ENCODE measurements at regions not wholly inside any gene's neighbourhood (a gene's known extent, or its start where the extent isn't known, plus 50 kb on each side); places are given as distances from the start of the nearest gene placed in this dataset.
A peak's percentile ranks its signal among the peaks of the same experiment; 100 is the strongest.
"Not testable (repeated sequence)": the region's sequence is repeated elsewhere in the genome, so short reads cannot be mapped to it uniquely, and the experiment has no call there.

DNA sequence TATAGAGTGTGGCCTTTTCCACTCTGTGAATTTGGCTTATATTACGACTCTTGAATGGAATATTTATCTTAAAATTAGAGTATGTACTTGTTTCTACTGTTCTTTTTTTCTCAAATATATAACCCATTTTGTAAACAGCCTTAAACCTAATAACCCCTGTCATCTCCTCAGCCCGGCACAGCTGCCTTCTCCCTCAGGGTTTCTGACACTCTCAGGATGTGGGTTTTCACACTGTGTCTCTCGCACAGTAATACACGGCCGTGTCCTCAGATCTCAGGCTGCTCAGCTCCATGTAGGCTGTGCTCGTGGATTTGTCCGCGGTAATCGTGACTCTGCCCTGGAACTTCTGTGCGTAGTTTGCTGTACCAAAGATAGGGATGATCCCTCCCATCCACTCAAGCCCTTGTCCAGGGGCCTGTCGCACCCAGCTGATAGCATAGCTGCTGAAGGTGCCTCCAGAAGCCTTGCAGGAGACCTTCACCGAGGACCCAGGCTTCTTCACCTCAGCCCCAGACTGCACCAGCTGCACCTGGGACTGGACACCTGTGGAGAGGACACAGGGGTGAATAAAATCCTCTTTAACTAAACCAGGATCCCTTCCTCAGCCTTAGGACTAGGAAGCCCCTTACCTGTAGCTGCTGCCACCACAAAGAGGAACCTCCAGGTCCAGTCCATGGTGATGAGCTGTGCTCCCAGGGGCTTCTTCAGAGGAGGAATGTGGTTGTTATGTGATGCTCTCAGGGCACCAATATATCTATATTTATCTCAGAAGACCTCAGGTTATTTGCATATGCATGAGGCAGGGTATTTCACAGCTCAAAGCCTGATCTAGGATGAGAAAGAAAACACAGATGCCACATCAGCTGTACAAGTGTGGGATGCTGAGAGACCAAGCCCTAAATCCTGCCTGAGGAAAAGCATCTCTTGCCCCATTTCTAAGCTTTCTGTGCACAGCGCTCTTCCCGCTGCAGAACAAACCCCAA is 1188.4 kb downstream of the TMEM121 start:
- not testable (repeated sequence) for DNase-seq

DNA sequence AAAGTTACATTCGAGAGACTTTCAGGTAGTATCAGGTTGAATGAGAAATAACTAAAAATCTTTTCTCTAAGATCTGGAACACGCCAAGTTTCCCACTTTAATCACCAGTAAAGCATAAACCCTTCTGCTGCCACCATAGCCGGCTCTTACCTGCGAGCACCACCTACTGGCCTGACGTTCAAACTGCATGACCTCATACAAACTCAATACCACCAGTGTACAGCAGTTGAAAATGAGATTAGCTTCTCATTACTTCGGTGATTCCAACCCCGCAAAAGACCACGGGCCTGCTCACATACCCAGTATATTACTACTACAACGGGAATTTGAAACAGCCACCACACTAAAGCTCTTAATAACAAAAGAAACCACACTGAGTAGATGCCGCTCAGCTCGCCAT is 1191.2 kb downstream of the TMEM121 start:
- DNase-seq = not testable (repeated sequence)

DNA sequence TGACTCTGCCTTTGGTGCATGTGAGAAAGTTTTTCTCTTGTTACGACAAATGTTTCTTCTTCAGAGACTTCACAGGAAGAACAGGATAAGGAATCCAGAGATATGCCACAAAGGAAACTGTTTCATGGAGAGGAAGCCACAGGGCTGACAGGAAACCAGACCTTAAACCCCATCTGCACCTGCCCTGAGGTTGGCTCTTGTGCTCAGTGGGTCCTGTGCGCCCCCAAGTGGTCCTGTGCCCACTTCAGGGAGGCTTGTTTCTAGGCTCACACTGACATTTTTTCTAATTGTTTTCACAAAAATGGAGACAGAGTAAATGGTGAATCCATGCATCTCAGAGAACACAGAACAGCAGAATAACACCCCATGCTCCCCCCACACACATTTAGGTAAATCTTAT is 1193.5 kb downstream of the TMEM121 start:
- not testable (repeated sequence) for DNase-seq

DNA sequence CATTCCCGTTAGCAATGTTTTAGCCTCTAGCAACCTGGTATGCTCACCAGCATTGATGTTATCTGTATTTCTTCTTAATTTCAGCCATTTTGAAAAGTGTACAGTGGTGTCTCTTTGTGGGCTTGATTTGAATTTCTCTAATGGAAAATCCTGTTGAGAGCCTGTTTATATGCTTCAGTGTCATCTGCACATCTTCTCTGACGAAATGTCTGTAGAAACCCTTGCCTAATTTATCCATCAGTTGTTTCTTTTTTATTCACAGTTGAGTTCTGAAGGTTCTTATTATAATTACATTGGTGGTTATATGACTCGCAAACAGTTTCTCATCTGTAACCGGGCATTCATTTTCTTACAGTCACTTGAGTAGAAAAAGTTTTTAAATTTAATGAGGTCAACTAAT is 1195.5 kb downstream of the TMEM121 start:
- not testable (repeated sequence) for DNase-seq

DNA sequence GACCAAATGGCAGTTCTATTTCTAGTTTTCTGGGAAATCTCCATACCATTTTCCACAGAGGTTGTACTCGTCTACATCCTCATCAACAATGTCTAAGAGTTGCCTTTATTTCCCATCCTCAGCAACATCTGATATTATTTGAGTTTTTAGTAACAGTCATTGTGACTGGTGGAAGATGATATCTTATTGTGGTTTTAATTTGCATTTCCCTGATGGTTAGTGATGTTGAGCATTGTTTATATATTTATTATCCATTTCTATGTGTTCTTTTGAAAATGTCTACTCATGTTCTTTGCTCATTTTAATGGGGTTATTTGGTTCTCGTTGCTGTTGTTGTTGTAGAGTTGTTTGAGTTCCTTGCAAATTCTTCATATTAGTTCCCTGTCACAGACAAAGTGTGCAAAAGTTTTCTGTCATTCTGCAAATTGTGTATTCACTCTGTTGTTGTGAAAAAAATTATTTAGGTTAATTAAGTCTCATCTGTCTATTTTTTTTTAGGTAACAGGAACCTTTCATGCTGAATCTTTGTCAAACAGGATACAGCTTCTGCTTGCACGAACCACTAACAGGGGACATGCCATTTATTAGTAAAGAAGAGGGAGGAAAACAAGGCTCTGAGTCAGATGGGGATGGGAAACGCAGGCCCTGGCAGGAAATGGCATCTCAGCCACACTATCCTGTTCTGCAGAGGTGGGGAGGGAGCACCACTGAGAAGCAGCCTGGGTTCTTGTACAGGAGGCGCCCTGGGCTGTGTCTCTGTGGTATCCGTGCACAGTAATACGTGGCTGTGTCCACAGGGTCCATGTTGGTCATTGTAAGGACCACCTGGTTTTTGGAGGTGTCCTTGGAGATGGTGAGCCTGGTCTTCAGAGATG is 1196.7 kb downstream of the TMEM121 start:
- DNase-seq = not testable (repeated sequence)

DNA sequence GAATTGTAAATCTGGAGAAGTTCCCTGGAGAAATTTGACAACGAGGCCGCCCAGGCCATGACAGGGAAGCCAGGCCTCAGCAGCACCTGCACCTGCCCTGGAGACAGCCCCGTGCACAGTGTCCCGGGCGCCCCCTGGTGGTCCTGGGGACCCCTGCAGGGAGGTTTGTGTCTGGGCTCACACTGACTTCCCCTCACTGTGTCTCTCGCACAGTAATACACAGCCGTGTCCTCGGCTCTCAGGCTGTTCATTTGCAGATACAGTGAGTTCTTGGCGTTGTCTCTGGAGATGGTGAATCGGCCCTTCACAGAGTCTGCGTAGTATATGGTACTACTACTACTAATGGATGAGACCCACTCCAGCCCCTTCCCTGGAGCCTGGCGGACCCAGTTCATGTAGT is 1201.6 kb downstream of the TMEM121 start:
- not testable (repeated sequence) for DNase-seq

DNA sequence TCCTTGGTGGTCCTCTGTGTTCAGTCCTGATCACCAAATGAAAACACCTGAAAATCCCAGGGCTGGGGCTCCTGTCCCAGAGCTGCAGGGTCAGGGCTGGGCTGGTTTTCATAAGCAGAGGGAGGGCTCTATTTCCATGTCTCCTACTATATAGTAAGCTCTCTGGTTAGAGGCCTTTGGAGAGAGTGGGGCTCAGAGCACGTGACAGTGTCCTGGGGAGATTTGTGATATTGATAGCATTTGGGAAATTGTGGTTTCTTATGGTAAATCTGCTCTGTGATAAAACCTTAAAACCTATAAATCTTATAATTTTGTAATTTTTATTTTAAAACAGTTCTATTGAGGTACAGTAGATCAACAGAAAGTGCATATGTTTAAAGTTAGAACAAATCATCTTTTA is 1202.2 kb downstream of the TMEM121 start:
- no peak for DNase-seq

DNA sequence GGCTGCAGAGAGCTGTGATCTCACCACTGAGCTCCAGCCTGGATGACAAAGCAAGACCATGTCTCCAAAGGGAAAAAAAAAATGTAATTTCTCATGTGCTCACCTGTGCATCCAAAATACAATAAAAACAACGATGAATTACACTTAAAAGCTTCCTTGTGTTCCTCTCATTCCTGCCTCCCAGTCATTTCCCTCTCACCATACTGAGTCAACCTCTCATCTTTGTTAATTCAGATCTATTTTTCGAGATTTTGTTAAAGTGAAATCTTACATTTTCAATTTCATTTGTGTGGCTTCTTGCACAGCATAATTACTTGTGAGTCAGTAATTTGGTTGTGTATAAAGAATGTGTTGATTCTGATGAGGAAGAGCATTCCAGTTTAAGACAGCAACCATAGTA is 1203.2 kb downstream of the TMEM121 start:
- no peak for DNase-seq

DNA sequence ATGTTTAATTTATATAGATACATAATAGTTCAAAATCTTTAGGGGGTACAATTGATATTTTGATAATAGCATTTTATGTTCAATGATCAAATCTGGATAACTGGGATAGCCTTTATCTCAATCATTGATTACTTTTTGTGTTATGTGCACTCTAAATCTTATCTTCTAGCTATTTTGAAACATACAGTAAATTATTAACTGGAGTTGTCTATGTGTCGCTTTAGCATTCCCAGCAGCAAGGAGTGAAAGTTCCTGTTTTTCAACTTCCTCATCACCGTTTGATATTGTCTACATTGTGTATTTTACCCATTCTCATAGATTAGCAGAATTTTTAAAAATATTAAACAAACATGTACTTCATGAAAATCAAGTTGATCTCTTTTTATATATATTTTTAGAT is 1207.4 kb downstream of the TMEM121 start:
- no peak for DNase-seq

DNA sequence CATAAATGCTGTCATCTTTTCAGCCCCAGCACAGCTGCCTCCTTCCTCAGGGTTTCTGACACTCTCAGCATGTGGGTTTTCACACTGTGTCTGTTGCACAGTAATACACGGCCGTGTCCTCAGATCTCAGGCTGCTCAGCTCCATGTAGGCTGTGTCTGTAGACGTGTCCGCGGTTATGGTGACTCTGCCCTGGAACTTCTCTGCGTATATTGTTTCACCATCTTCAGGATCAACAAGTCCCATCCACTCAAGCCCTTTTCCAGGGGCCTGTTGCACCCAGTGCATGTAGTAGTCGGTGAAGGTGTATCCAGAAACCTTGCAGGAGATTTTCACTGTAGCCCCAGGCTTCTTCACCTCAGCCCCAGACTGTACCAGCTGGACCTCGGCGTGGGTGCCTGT is 1210.6 kb downstream of the TMEM121 start:
- DNase-seq = no peak

DNA sequence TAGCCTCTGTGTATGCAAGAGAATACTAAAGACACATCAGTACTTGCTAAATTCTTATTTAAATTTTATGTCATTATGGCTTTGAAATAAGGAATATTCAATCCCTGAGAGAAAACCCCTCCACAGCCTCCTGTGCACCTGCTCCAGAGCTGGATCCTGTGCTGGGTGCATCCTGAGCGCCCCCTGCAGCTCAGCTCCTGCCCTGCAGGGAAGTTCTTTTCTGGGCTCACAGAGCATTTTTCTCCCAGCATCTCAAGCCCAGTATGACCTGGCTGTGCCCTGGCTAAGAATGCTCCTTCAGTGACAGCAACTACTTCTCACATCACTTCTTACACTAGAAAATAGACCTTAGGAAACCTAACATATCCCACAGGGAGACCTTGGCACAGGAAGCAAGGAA is 1211.7 kb downstream of the TMEM121 start:
- no peak for DNase-seq

DNA sequence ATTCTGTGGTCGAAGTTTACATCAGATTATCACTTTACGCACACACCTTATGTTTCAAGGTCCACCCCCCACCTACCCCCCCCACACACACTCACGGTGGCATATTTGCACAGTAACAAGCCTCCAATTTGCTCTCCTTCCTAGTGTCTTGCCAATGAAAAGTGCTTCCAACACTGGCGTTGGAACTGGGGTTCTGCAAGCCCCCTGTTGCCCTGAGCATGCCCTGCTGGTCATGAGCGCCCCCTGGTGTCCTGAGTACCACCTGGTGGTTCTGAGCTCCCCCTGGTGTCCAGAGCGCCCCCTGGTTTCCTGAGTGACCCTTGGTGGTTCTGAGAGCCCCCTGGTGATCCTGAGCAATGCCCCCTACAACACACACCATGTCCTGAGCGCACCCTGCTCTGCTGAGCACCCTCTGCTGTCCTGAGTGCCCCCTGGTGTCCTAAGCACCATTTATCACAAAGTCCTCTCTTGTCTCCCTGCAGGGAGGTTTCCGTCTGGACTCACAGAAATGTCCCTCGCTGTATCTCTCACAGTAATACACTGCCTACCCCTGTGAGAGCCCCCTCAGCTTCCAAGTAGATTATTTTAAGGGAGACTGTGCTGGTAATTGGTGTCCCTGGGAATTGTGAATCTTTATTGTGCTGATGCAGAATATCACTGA is 1212.3 kb downstream of the TMEM121 start:
- not testable (repeated sequence) for DNase-seq

DNA sequence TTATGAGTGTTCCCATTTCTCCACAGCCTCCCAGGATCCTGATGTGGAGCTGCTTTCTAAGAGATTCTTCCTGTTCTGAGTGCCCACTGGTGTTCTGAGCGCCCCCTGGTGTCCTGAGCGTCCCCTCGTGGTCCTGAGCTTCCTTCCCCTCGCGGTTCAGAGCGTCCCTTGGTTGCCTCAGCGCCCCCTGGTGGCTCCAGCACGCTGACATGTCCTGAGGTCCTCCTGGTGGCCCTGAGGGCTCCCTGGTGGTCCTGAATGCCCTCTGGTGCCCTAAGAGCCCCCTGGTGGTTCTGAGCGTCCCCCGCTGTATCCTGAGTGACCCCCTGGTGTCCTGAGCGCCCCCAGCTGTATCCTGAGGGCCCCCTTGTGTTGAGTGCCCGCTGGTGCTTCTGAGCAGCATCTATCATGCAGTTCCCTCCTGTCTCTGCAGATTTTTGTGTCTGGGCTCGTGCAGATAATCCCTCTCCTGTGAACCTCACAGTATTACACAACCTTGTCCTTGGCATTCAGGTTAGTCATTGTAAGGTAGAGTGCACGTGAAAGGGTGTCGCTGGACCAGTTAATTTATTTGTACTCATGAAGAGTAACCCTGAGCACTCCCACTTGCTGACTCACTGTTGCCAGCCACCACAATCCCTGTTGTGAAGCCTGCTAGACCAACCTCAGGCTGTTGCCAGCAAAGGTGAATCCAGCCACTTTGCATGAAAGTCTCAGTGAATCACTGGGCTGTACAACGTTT is 1214.9 kb downstream of the TMEM121 start:
- peak in 2 of 3 experiments; percentile 1 to 16 for DNase-seq

DNA sequence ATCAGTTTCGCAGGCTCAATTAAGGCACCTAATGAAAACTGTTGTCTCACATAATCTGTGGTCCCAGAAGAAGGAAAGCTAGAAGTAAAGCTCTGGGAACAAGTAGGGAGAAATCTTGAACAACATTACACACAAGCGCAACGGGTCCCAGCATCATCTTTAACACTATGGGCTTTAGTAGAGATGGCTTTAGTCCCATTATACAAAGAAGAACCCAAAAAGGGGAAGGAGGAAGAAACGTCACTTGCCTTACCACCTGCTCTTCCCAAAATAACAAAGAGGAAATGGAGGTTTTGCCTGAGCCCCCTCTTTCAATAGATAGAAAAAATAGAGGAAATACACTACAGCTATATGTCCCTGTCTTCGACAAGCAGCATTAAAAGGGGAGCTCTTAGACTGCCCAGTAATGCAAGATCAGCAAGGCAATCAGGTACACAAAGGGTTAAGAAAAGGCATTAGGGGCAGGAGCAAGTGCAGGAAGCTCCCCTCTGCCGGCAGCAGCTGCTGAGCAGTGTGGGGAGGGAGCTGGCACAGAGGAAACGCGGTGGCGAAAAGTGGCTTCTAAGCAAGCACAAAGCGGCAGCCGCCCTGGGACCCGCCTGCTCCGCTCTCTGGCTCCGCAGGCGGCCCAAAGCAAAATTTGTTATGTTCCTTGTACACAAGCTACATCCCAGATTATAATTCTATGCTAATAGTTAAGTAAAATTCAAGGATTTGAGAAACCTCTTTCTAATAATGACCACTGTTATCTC is 1218.8 kb downstream of the TMEM121 start:
- DNase-seq = not testable (repeated sequence)

DNA sequence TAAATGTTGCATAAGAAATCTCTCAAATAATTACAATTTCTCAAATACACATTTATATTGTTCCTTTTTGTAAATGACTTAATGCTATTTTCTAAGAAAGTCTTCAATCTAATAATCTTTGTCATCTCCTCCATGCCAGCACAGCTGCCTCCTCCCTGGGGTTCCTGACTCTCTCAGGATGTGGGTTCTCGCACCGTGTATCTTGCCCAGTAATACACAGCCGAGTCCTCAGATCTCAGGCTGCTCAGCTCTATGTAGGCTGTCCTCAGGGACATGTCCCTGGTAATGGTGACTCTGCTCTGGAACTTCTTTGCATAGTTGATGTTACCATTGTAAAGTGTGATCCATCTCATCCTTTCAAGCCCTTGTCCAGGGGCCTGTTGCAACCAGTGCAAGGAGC is 1223.7 kb downstream of the TMEM121 start:
- not testable (repeated sequence) for DNase-seq

DNA sequence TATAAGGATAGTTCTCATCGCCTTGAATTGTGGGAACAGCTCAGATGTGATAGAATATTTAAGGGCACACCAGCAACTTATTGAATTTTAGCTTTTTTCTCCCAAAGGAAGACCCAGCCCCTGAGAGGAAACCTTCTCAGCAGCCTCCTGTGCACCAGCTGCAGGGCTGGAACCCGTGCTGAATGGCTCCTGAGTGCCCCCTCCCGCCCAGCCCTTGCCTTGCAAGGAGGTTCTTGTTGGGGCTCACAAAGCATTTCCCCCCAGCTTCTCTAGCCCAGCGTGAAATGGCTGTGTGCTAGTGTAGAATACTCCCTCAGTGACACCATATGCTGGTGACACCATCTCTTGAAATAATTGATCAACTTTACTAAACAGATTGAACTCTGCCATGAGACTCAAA is 1227.4 kb downstream of the TMEM121 start:
- not testable (repeated sequence) for DNase-seq

DNA sequence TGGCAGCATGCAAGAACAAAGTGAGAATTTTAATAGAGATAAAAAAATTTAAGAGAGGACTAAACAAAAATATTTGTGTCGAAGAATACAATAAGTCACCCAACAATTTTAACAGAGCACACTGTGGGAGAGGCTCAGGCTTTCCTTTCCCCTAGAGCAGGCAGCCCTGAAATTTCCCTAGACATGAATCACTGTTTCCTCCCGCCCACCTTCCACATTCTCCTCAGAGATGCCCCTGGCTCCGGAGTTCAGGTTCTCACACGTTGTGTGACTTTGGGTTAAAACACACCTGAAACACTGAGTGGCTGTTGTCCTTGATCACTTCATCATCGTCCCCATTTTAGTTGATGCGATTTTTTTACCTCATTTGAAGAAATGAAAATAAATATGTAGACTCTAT is 1231.1 kb downstream of the TMEM121 start:
- not testable (repeated sequence) for DNase-seq

DNA sequence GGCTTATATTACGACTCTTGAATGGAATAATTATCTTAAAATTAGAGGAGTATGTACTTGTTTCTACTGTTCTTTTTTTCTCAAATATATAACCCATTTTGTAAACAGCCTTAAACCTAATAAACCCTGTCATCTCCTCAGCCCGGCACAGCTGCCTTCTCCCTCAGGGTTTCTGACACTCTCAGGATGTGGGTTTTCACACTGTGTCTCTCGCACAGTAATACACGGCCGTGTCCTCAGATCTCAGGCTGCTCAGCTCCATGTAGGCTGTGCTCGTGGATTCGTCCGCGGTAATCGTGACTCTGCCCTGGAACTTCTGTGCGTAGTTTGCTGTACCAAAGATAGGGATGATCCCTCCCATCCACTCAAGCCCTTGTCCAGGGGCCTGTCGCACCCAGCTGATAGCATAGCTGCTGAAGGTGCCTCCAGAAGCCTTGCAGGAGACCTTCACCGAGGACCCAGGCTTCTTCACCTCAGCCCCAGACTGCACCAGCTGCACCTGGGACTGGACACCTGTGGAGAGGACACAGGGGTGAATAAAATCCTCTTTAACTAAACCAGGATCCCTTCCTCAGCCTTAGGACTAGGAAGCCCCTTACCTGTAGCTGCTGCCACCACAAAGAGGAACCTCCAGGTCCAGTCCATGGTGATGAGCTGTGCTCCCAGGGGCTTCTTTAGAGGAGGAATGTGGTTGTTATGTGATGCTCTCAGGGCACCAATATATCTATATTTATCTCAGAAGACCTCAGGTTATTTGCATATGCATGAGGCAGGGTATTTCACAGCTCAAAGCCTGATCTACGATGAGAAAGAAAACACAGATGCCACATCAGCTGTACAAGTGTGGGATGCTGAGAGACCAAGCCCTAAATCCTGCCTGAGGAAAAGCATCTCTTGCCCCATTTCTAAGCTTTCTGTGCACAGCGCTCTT is 1235.8 kb downstream of the TMEM121 start:
- not testable (repeated sequence) for DNase-seq

DNA sequence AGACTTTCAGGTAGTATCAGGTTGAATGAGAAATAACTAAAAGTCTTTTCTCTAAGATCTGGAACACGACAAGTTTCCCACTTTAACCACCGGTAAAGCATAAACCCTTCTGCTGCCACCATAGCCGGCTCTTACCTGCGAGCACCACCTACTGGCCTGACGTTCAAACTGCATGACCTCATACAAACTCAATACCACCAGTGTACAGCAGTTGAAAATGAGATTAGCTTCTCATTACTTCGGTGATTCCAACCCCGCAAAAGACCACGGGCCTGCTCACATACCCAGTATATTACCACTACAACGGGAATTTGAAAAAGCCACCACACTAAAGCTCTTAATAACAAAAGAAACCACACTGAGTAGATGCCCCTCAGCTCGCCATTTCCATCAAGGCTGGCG is 1238.6 kb downstream of the TMEM121 start:
- DNase-seq = peak in 2 of 3 experiments; percentile 17 to 25

DNA sequence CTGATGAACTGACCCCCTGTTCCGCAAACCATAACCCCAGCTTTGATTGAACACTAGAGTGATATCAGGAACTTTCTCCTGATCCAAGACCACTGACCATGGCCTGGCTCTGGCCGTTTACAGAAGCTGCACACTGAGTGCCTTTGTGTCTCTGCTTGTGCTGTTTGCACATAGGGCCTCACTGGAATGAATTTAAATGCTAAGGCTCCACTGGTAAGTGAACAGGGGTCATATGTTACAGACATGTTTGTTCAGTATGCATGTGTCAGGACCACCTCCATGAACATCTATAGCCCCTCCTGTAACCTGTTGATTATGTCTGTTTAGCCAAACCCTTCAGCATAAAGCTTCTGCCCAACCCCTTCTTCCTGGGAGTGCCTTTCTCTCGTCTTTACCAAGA is 1239.8 kb downstream of the TMEM121 start:
- no peak for DNase-seq
